Activated CD8-positive, alpha-beta T cell treated with anti-CD3 and anti-CD28 coated beads for 36 hours (primary cell): ENCODE measurements at regions not wholly inside any gene's neighbourhood (a gene's known extent, or its start where the extent isn't known, plus 50 kb on each side); places are given as distances from the start of the nearest gene placed in this dataset.

Experiments used
- ATAC-seq: fragments of 200-7000 bp; cut with Tn5 transposase; one replicate; pipeline ENCODE4 v1.10.0; 2021; ENCODE audit warnings: mild to moderate bottlenecking, moderate library complexity
- CTCF ChIA-PET: fragments of 350-600 bp; sonication (Branson Sonifier 250); formaldehyde crosslinking; loops from one replicate; lab custom pipeline; 2021; ENCODE audit warnings: antibody characterized with exemption; lab: Charles Lee
- POLR2A ChIA-PET: fragments of 350-600 bp; sonication (Branson Sonifier 250); formaldehyde crosslinking; loops from one replicate; lab custom pipeline; 2021; ENCODE audit warnings: antibody characterized with exemption; lab: Charles Lee
- DNase-seq: peaks from one replicate; pipeline ENCODE4 v3.0.0-alpha.2; 2020
- H3K27ac Mint-ChIP-seq: one replicate; pipeline ENCODE4 v1.8.0; 2021; ENCODE audit warnings: mild to moderate bottlenecking, mixed read lengths
- H3K27me3 Mint-ChIP-seq: one replicate; pipeline ENCODE4 v1.8.0; 2021; ENCODE audit warnings: mixed read lengths
- H3K36me3 Mint-ChIP-seq: one replicate; pipeline ENCODE4 v1.8.0; 2021; ENCODE audit warnings: low read depth, mixed read lengths
- H3K4me1 Mint-ChIP-seq: one replicate; pipeline ENCODE4 v1.8.0; 2021; ENCODE audit warnings: low read depth, mixed read lengths
- H3K4me3 Mint-ChIP-seq: one replicate; pipeline ENCODE4 v1.8.0; 2021; ENCODE audit warnings: mild to moderate bottlenecking, moderate library complexity, mixed read lengths
- H3K9me3 Mint-ChIP-seq: one replicate; pipeline ENCODE4 v1.8.0; 2021; ENCODE audit warnings: mixed read lengths
- intact Hi-C: fragments of 100-400 bp; cut with micrococcal nuclease; formaldehyde crosslinking; loops from one replicate; pipeline ENCODE4 v1.10.0; 2022
- TF ChIP-seq, protein P1 (sequence below): fragments of 200-600 bp; IDR thresholded peaks from one replicate; pipeline ENCODE4 v1.8.0; 2022; ENCODE audit warnings: antibody characterized with exemption, mild to moderate bottlenecking

DNA sequence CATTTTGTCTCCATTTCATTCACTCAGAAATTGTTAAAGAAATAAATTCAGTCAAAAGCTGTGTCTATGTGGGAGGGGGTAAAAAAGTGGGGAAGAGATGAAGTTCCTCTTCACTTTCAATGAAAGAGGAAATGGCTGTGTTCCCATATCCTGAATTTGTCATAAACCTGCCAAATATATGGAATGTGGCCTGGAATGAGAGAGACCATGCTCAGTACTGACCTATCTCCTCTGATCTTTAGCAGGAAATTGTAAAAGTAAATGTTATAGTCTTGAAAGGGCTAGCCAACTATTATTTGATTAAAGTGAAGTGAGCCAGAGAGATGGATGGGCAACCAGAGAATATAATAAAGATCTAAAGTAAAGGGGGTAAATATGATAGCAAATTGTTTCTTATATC lies 130.3 kb upstream of the C21orf91 start:
- intact Hi-C loops, result no loop called here
- Mint-ChIP-seq H3K27me3 (peaks cover 5% of the 10 kb centered on the region), H3K36me3 (no peaks in the 10 kb centered on the region), H3K4me3 (no peak overlapping the region), H3K27ac (no peak overlapping the region), H3K9me3 (no peaks in the 10 kb centered on the region), H3K4me1 (no peaks in the 10 kb centered on the region)
- ATAC-seq (no peak), DNase-seq (no peak)
- ChIA-PET CTCF (interaction anchor here (0.8 to 2.3 kb wide), 2 partner anchors 9 to 25 kb away, joined by 4 to 9 read pairs; no protein-coding TSS in a partner anchor), POLR2A (no interaction called here)
- TF ChIP-seq, protein P1, sequence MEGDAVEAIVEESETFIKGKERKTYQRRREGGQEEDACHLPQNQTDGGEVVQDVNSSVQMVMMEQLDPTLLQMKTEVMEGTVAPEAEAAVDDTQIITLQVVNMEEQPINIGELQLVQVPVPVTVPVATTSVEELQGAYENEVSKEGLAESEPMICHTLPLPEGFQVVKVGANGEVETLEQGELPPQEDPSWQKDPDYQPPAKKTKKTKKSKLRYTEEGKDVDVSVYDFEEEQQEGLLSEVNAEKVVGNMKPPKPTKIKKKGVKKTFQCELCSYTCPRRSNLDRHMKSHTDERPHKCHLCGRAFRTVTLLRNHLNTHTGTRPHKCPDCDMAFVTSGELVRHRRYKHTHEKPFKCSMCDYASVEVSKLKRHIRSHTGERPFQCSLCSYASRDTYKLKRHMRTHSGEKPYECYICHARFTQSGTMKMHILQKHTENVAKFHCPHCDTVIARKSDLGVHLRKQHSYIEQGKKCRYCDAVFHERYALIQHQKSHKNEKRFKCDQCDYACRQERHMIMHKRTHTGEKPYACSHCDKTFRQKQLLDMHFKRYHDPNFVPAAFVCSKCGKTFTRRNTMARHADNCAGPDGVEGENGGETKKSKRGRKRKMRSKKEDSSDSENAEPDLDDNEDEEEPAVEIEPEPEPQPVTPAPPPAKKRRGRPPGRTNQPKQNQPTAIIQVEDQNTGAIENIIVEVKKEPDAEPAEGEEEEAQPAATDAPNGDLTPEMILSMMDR, result no peak

DNA sequence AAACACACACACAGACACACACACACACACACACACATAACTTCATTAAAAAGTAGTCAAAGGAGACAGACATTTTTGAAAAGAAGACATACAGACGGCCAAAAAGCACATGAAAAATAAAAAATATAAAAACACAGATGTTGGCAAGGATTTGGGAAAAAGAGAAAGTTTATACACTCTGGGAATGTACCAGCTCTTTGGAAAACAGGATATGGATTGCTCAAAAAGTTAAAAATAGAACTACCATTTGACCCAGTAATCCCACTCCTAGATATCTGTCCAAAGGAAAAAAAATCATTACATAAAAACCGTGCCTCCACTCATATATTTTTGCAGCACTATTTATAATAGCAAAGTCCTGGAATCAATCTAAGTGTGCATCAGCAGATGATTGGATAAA lies 128.4 kb upstream of the C21orf91 start:
- DNase-seq (no peak), ATAC-seq (no peak)
- Mint-ChIP-seq H3K36me3 (no peaks in the 10 kb centered on the region), H3K9me3 (no peaks in the 10 kb centered on the region), H3K4me3 (no peak overlapping the region), H3K27me3 (peaks cover 5% of the 10 kb centered on the region), H3K27ac (no peak overlapping the region), H3K4me1 (no peaks in the 10 kb centered on the region)
- POLR2A ChIA-PET, result no interaction called here
- TF ChIP-seq, protein P1, result no peak
- intact Hi-C loops, result no loop called here
- CTCF ChIA-PET, result interaction anchor here (2.3 kb wide), 1 partner anchor 23 kb away, joined by 9 read pairs; no protein-coding TSS in a partner anchor

DNA sequence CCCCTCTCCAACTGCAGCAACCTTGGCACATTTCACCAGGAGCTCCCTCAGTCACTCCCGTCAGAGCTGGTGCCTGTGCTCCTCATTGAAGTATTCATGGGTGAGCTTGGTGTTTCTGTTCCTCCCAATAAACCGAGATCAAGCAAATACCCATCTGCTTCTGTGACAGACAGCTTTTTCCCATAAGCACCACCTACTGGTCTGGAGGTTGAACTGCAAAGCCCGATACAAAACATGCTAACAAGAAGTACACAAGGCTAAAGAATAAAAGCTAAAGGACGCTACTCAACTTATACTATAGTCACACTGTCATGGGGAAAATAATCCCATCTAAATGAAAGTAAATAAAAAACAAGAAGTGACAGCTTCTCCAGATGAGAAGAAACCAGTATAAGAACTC lies 111.9 kb upstream of the C21orf91 start:
- ATAC-seq, result peak; percentile 58
- TF ChIP-seq, protein P1, result peak; percentile 51
- no peak overlapping the region for H3K27ac Mint-ChIP-seq
- CTCF ChIA-PET, result interaction anchor here (0.9 to 1.5 kb wide), 11 partner anchors 8 to 266 kb away, joined by 3 to 9 read pairs (median 3); no protein-coding TSS in a partner anchor
- peaks cover 2% of the 10 kb centered on the region for H3K9me3 Mint-ChIP-seq
- POLR2A ChIA-PET, result no interaction called here
- H3K27me3 Mint-ChIP-seq, result peaks cover 3% of the 10 kb centered on the region
- peak; percentile 18 for DNase-seq
- intact Hi-C loops, result no loop called here
- H3K4me3 Mint-ChIP-seq, result no peak overlapping the region
- no peaks in the 10 kb centered on the region for H3K4me1 Mint-ChIP-seq
- no peaks in the 10 kb centered on the region for H3K36me3 Mint-ChIP-seq

DNA sequence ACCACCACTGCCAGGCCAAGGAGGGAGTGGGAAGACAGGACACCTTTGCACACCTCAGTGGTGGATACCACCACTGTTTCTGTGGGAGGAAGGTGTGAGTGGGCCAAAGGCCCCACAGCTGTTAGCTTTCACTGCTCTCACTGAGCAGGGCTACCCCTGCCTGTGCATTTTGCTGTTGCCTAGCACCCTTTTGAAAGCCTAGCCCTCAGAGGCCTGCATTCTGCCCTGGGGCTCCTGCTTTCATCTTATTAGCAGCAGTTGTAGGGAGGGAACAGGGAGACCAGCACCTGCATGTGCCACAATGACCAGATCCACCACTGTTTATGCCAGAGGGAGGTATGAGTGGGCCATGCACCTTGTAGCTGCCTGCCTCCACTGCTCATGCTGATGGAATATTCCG lies 110.9 kb upstream of the C21orf91 start:
- ChIA-PET CTCF (interaction anchor here (0.9 to 1.0 kb wide), 2 partner anchors 10 to 24 kb away, joined by 3 read pairs; no protein-coding TSS in a partner anchor), POLR2A (no interaction called here)
- intact Hi-C loops, result no loop called here
- DNase-seq (no peak), ATAC-seq (no peak)
- Mint-ChIP-seq H3K4me3 (no peak overlapping the region), H3K9me3 (peaks cover 2% of the 10 kb centered on the region), H3K36me3 (no peaks in the 10 kb centered on the region), H3K27ac (no peak overlapping the region), H3K4me1 (no peaks in the 10 kb centered on the region), H3K27me3 (peaks cover 3% of the 10 kb centered on the region)
- TF ChIP-seq, protein P1, result no peak

DNA sequence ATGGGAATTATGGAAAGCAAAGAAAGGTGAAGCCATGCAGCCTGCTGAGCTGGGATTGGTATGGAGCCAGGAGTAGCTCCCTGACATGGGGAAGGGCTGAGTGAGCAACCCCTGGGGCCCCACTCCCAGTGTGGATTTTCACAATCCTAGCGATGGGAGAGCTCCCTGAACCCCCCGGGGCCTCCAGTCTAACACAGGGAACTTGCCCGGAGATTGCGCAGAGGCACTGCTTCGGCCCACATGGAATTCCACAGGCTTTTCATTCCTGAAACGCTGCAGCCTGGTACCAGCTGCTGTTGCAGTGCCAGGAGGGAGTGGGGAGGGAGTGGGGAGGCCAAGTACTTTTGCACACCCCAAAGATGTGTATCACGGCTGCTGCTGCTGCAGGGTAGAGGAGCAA lies 110.4 kb upstream of the C21orf91 start:
- no peak overlapping the region for H3K27ac Mint-ChIP-seq
- intact Hi-C loops, result no loop called here
- no peak for ATAC-seq

More for the DNA sequence above, 110.4 kb upstream of the C21orf91 start:
- ChIA-PET POLR2A (no interaction called here), CTCF (interaction anchor here (1.0 kb wide), 1 partner anchor 25 kb away, joined by 3 read pairs; no protein-coding TSS in a partner anchor)
- DNase-seq, result no peak
- peaks cover 3% of the 10 kb centered on the region for H3K27me3 Mint-ChIP-seq
- H3K4me1 Mint-ChIP-seq, result no peaks in the 10 kb centered on the region
- TF ChIP-seq, protein P1, result no peak
- H3K9me3 Mint-ChIP-seq, result peaks cover 2% of the 10 kb centered on the region
- no peaks in the 10 kb centered on the region for H3K36me3 Mint-ChIP-seq
- H3K4me3 Mint-ChIP-seq, result no peak overlapping the region
